ENCODE measurements at regions not wholly inside any gene's neighbourhood (a gene's known extent, or its start where the extent isn't known, plus 50 kb on each side); places are given as distances from the start of the nearest gene placed in this dataset.

DNA sequence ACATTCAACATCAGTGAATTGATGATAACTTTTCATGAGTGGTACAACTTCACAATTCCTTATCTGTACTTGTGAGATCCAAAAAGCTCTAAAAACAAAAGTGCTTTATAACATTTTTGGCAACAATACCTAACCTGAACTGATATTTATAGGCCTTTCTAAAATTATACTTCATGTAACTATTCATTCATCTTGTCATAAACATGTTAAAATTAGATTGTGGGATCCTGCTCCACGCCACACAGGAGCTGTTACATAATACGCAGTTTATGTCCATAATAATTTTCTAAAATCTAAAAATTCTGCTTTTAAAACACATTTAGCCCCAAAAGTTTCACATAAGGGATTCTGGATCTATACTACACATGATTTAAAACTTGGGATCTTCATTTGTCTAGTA lies 908.5 kb upstream of the CHAC2 start:
- TF ChIP-seq EZH2 (IDR thresholded peaks at IDR 0.05; ENCODE audit: low read depth) = no peak
- TF ChIP-seq, protein P1, sequence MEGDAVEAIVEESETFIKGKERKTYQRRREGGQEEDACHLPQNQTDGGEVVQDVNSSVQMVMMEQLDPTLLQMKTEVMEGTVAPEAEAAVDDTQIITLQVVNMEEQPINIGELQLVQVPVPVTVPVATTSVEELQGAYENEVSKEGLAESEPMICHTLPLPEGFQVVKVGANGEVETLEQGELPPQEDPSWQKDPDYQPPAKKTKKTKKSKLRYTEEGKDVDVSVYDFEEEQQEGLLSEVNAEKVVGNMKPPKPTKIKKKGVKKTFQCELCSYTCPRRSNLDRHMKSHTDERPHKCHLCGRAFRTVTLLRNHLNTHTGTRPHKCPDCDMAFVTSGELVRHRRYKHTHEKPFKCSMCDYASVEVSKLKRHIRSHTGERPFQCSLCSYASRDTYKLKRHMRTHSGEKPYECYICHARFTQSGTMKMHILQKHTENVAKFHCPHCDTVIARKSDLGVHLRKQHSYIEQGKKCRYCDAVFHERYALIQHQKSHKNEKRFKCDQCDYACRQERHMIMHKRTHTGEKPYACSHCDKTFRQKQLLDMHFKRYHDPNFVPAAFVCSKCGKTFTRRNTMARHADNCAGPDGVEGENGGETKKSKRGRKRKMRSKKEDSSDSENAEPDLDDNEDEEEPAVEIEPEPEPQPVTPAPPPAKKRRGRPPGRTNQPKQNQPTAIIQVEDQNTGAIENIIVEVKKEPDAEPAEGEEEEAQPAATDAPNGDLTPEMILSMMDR (conservative IDR thresholded peaks at IDR 0.05) = no peak

All from PC-9 (cell line).